ENCODE measurements at regions not wholly inside any gene's neighbourhood (a gene's known extent, or its start where the extent isn't known, plus 50 kb on each side); places are given as distances from the start of the nearest gene placed in this dataset.

- DNase-seq: no peak
These were observed 182.5 kb downstream of the TEX29 start for GRCh38 chr13:111502957-111503356.

GRCh38 chr13:111503376-111503775 lies 182.9 kb downstream of the TEX29 start:
- no peak for DNase-seq

- DNase-seq: no peak
These were observed 183.7 kb downstream of the TEX29 start for GRCh38 chr13:111503905-111504695.

GRCh38 chr13:111505175-111505777 lies 184.8 kb downstream of the TEX29 start:
- no peak for DNase-seq

GRCh38 chr13:111506125-111506524 lies 185.7 kb downstream of the TEX29 start:
- DNase-seq: no peak

GRCh38 chr13:111506621-111507020 lies 186.2 kb downstream of the TEX29 start:
- DNase-seq: no peak

- no peak for DNase-seq
These were observed 187.9 kb downstream of the TEX29 start for GRCh38 chr13:111508164-111508870.

GRCh38 chr13:111508902-111509509 lies 188.6 kb downstream of the TEX29 start:
- no peak for DNase-seq

- no peak for DNase-seq
These were observed 190.2 kb downstream of the TEX29 start for GRCh38 chr13:111510502-111511218.

- DNase-seq: no peak
These were observed 190.8 kb downstream of the TEX29 start for GRCh38 chr13:111511219-111511732.

GRCh38 chr13:111511805-111512504 lies 191.5 kb downstream of the TEX29 start:
- DNase-seq: no peak

- DNase-seq: no peak
These were observed 192.3 kb downstream of the TEX29 start for GRCh38 chr13:111512707-111513106.

- DNase-seq: no peak
These were observed 193.5 kb downstream of the TEX29 start for GRCh38 chr13:111513766-111514609.

GRCh38 chr13:111514610-111515306 lies 194.3 kb downstream of the TEX29 start:
- no peak for DNase-seq

GRCh38 chr13:111515307-111515617 lies 194.8 kb downstream of the TEX29 start:
- no peak for DNase-seq

GRCh38 chr13:111515635-111516034 lies 195.2 kb downstream of the TEX29 start:
- DNase-seq: no peak

- no peak for DNase-seq
These were observed 196.5 kb downstream of the TEX29 start for GRCh38 chr13:111516712-111517640.

GRCh38 chr13:111517641-111518010 lies 197.2 kb downstream of the TEX29 start:
- DNase-seq: no peak

GRCh38 chr13:111518161-111518792 lies 197.8 kb downstream of the TEX29 start:
- no peak for DNase-seq
